H9 (cell line): ENCODE measurements at regions not wholly inside any gene's neighbourhood (a gene's known extent, or its start where the extent isn't known, plus 50 kb on each side); places are given as distances from the start of the nearest gene placed in this dataset.
A peak's percentile ranks its signal among the peaks of the same experiment; 100 is the strongest.

Experiments
- DNase-seq: peaks from one replicate; pipeline ENCODE4 v3.0.0-alpha.2; 2017
- H2AFZ ChIP-seq: one replicate; pipeline ENCODE4 v1.6.1; 2013; ENCODE audit warnings: mild to moderate bottlenecking, low read length, control low read depth, moderate library complexity
- H2AK5ac ChIP-seq: 2 replicates; pipeline ENCODE4 v1.6.1; 2013; ENCODE audit warnings: low read length, control low read depth, mixed read lengths; ENCODE audit not compliant: insufficient read length
- H2BK120ac ChIP-seq: one replicate; pipeline ENCODE4 v1.6.1; 2013; ENCODE audit warnings: low read depth, mild to moderate bottlenecking, low read length, control low read depth, inconsistent platforms; ENCODE audit not compliant: poor library complexity, severe bottlenecking
- H2BK12ac ChIP-seq: 2 replicates; pipeline ENCODE4 v1.6.1; 2013; ENCODE audit warnings: low read length, control low read depth, mixed read lengths, low read depth; ENCODE audit not compliant: insufficient read length
- H2BK15ac ChIP-seq: 2 replicates; pipeline ENCODE4 v1.6.1; 2013; ENCODE audit warnings: low read depth, low read length, control low read depth
- H2BK20ac ChIP-seq: one replicate; pipeline ENCODE4 v1.6.1; 2013; ENCODE audit warnings: low read depth, mild to moderate bottlenecking, low read length, control low read depth, inconsistent platforms; ENCODE audit not compliant: poor library complexity, severe bottlenecking
- H2BK5ac ChIP-seq: 2 replicates; pipeline ENCODE4 v1.6.1; 2013; ENCODE audit warnings: low read length, control low read depth, mixed read lengths; ENCODE audit not compliant: insufficient read length
- H3K14ac ChIP-seq: 2 replicates; pipeline ENCODE4 v1.6.1; 2013; ENCODE audit warnings: low read length, control low read depth; ENCODE audit not compliant: insufficient read depth
- H3K18ac ChIP-seq: 2 replicates; pipeline ENCODE4 v1.6.1; 2013; ENCODE audit warnings: low read depth, mild to moderate bottlenecking, mixed read lengths, low read length, control low read depth; ENCODE audit not compliant: insufficient read length
- H3K23ac ChIP-seq: 2 replicates; pipeline ENCODE4 v1.6.1; 2013; ENCODE audit warnings: low read length, control low read depth, mixed read lengths, low read depth; ENCODE audit not compliant: insufficient read length
- H3K23me2 ChIP-seq: 2 replicates; pipeline ENCODE4 v1.6.1; 2013; ENCODE audit warnings: low read depth, mild to moderate bottlenecking, mixed read lengths, low read length, control low read depth; ENCODE audit not compliant: insufficient read length, poor library complexity, severe bottlenecking
- H3K27ac ChIP-seq: 2 replicates; pipeline ENCODE4 v1.5.1; 2013; ENCODE audit warnings: low read length, control low read depth, mixed read lengths, low read depth; ENCODE audit not compliant: insufficient read length
- H3K27me3 ChIP-seq: 2 replicates; pipeline ENCODE4 v1.6.1; 2013; ENCODE audit warnings: low read length, control low read depth, inconsistent platforms; ENCODE audit not compliant: insufficient read depth
- H3K4ac ChIP-seq: 2 replicates; pipeline ENCODE4 v1.6.1; 2013; ENCODE audit warnings: low read depth, mild to moderate bottlenecking, control low read depth, inconsistent platforms, low read length, moderate library complexity
- H3K4me1 ChIP-seq: 2 replicates; pipeline ENCODE4 v1.6.1; 2013; ENCODE audit warnings: low read length, control low read depth, inconsistent platforms; ENCODE audit not compliant: insufficient read depth
- H3K4me2 ChIP-seq: 2 replicates; pipeline ENCODE4 v1.6.1; 2013; ENCODE audit warnings: low read length, control low read depth, mixed read lengths; ENCODE audit not compliant: insufficient read length, insufficient read depth
- H3K56ac ChIP-seq: 2 replicates; pipeline ENCODE4 v1.6.1; 2013; ENCODE audit warnings: low read depth, mild to moderate bottlenecking, mixed read lengths, low read length, control low read depth; ENCODE audit not compliant: insufficient read length
- H3K79me1 ChIP-seq: 2 replicates; pipeline ENCODE4 v1.6.1; 2013; ENCODE audit warnings: low read depth, mild to moderate bottlenecking, moderate library complexity, low read length, control low read depth, inconsistent platforms; ENCODE audit not compliant: insufficient read depth, poor library complexity, severe bottlenecking
- H3K79me2 ChIP-seq: 2 replicates; pipeline ENCODE4 v1.6.1; 2013; ENCODE audit warnings: low read length, control low read depth, inconsistent platforms; ENCODE audit not compliant: insufficient read depth
- H3K9ac ChIP-seq: 2 replicates; pipeline ENCODE4 v1.6.1; 2013; ENCODE audit warnings: low read length, control low read depth, mixed read lengths; ENCODE audit not compliant: insufficient read length; ENCODE audit errors: extremely low read depth
- H3K9me3 ChIP-seq: one replicate; pipeline ENCODE4 v1.6.1; 2013; ENCODE audit warnings: low read depth, low read length, inconsistent platforms; ENCODE audit not compliant: control insufficient read depth
- H3T11ph ChIP-seq: one replicate; pipeline ENCODE4 v1.6.1; 2013; ENCODE audit warnings: mild to moderate bottlenecking, low read length, control low read depth, inconsistent platforms
- H4K20me1 ChIP-seq: one replicate; pipeline ENCODE4 v1.6.1; 2013; ENCODE audit not compliant: control insufficient read depth, insufficient read length, insufficient read depth
- H4K5ac ChIP-seq: 2 replicates; pipeline ENCODE4 v1.6.1; 2013; ENCODE audit warnings: low read depth, mild to moderate bottlenecking, mixed read lengths, low read length, control low read depth; ENCODE audit not compliant: insufficient read length
- H4K8ac ChIP-seq: replicated peaks from 2 replicates; pipeline ENCODE4 v1.6.1; 2013; ENCODE audit warnings: low read length, control low read depth, mixed read lengths, low read depth; ENCODE audit not compliant: insufficient read length
- H4K91ac ChIP-seq: 2 replicates; pipeline ENCODE4 v1.6.1; 2013; ENCODE audit warnings: low read depth, mild to moderate bottlenecking, moderate library complexity, mixed read lengths, low read length, control low read depth; ENCODE audit not compliant: insufficient read length
- H3K27ac Mint-ChIP-seq, 3 experiments: 2 replicates in 2 of 3; 3 replicates in 1 of 3; pipeline ENCODE4 v1.8.0; 2020 to 2021; ENCODE audit warnings: mixed read lengths in 3 of 3, mild to moderate bottlenecking in 1 of 3, moderate library complexity in 1 of 3
- H3K27me3 Mint-ChIP-seq: 2 replicates; pipeline ENCODE4 v1.8.0; 2021; ENCODE audit warnings: low read depth, mild to moderate bottlenecking, moderate library complexity, mixed read lengths
- H3K36me3 Mint-ChIP-seq, 3 experiments: 2 replicates in 2 of 3; 3 replicates in 1 of 3; pipeline ENCODE4 v1.8.0; 2020 to 2021; ENCODE audit warnings: low read depth in 3 of 3, mixed read lengths in 3 of 3; ENCODE audit not compliant: insufficient read depth in 1 of 3
- H3K4me1 Mint-ChIP-seq, 2 experiments: 2 replicates each; pipeline ENCODE4 v1.8.0; 2020; ENCODE audit warnings: mixed read lengths in 2 of 2
- H3K4me3 Mint-ChIP-seq, 2 experiments: 2 replicates in 1 of 2; 3 replicates in 1 of 2; pipeline ENCODE4 v1.8.0; 2020 to 2021; ENCODE audit warnings: mild to moderate bottlenecking in 2 of 2, mixed read lengths in 2 of 2, moderate library complexity in 1 of 2
- H3K9me3 Mint-ChIP-seq, 2 experiments: 2 replicates in 1 of 2; 3 replicates in 1 of 2; pipeline ENCODE4 v1.8.0; 2020; ENCODE audit warnings: mild to moderate bottlenecking in 2 of 2, mixed read lengths in 2 of 2, moderate library complexity in 1 of 2
- CTCF ChIP-seq: fragments of 200-600 bp; sonication (generic); conservative IDR thresholded peaks from 3 replicates; pipeline ENCODE4 v1.8.0; 2021; ENCODE audit warnings: antibody characterized with exemption, mild to moderate bottlenecking
- WGBS: extraction: QIAGEN DNeasy Blood & Tissue Kit; methylation state at CpG from one replicate; pipeline ENCODE4 v1.1.7; 2013; ENCODE audit warnings: missing lambda C conversion rate, low lambda C conversion rate, mixed read lengths; ENCODE audit not compliant: insufficient read length; ENCODE audit errors: extremely low coverage; 5-methylcytosine and 5-hydroxymethylcytosine counted together

DNA sequence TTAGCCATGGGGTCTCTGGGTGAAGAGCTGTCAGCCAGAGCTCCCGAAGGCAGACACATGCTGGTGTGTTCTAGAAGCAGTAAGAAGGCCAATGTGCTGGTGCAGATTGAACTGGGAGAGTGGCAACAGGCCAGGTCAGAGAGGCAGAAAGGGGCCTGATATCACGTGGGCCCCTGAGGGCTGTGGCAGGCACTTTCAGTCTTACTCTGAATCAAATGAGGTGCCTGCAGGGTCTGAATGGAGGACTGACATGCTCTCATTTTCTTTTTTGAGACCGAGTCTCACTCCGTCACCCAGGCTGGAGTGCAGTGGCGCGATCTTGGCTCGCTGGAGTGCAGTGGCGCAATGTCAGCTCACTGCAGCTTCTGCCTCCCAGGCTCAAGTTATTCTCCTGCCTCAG, 293.8 kb downstream of the ABCC12 start:
- H4K20me1 ChIP-seq: no peaks in the 10 kb centered on the region
- no peaks in the 10 kb centered on the region for H3K79me2 ChIP-seq
- TF ChIP-seq CTCF: no peak
- H3K4ac ChIP-seq: no peak overlapping the region
- H4K5ac ChIP-seq: no peak overlapping the region
- no peak overlapping the region for H3K56ac ChIP-seq
- H3K27me3 ChIP-seq: no peaks in the 10 kb centered on the region
- no peak overlapping the region for H3K9ac ChIP-seq
- no peak overlapping the region for H3K18ac ChIP-seq
- H3K4me1 ChIP-seq: no peaks in the 10 kb centered on the region; the same call in 1 of the 2 replicates
- WGBS: no CpG with 5 or more reads among the region's 8 CpGs
- no peak overlapping the region for H2AFZ ChIP-seq
- H2BK20ac ChIP-seq: no peak overlapping the region
- no peak overlapping the region for H2BK120ac ChIP-seq
- H4K91ac ChIP-seq: no peak overlapping the region
- H3K4me3 Mint-ChIP-seq: no peak overlapping the region
- H3K27me3 Mint-ChIP-seq: peaks cover 2% of the 10 kb centered on the region
- H2AK5ac ChIP-seq: no peak overlapping the region
- no peak overlapping the region for H3K14ac ChIP-seq
- no peak overlapping the region for H3K27ac ChIP-seq
- no peak for DNase-seq
- no peak overlapping the region for H2BK15ac ChIP-seq
- H3K36me3 Mint-ChIP-seq: peaks cover 2 to 10% (median 5%) of the 10 kb centered on the region in 3 experiments; a peak in 5 of 7 replicates
- no peak overlapping the region for H3T11ph ChIP-seq
- no peak overlapping the region for H2BK12ac ChIP-seq
- H3K27ac Mint-ChIP-seq: peak overlapping the region in 1 of 3 experiments; percentile 91; a peak in 1 of 7 replicates
- H3K4me1 Mint-ChIP-seq: peaks cover 28 to 45% of the 10 kb centered on the region in 2 experiments
- H3K9me3 Mint-ChIP-seq: peaks cover 0 to 3% of the 10 kb centered on the region in 2 experiments; a peak in 2 of 5 replicates
- H3K79me1 ChIP-seq: no peaks in the 10 kb centered on the region
- H2BK5ac ChIP-seq: no peak overlapping the region
- H4K8ac ChIP-seq: no peak overlapping the region
- no peak overlapping the region for H3K23ac ChIP-seq
- no peaks in the 10 kb centered on the region for H3K9me3 ChIP-seq
- H3K4me2 ChIP-seq: no peak overlapping the region
- no peaks in the 10 kb centered on the region for H3K23me2 ChIP-seq
